ENCODE measurements at regions not wholly inside any gene's neighbourhood (a gene's known extent, or its start where the extent isn't known, plus 50 kb on each side); places are given as distances from the start of the nearest gene placed in this dataset.
"Not testable (repeated sequence)": the region's sequence is repeated elsewhere in the genome, so short reads cannot be mapped to it uniquely, and the experiment has no call there.

DNA sequence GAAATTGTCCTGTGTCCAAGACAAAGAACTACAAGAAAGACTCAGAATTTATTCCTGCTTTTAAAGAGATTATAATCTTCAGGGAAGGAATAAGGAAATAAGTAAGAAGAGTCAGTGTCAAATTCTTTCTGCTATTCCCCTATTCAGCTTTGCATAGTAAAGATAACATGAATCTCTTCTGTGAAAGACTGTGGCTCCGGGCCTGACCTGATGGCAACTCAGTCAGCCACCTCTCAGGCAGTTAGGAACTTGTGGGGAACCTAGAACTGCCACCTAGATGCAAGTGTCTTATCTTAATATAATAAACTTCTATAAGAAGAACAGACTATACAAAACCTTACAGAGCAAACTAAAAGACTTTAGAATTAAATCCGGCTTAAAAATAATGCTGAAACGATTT is 382.0 kb downstream of the RAD51AP2 start:
- no peaks in the 10 kb centered on the region for H3K4me1 ChIP-seq
- no peak overlapping the region for H3K4me3 ChIP-seq
- H3K27ac ChIP-seq, result no peak overlapping the region
- WGBS, result 53% methylated on average over 3 of the region's 3 CpGs
- DNase-seq (ENCODE audit: low spot score in 2 of 2), result no peak
- no peaks in the 10 kb centered on the region for H3K27me3 ChIP-seq
- H3K9me3 ChIP-seq, result no peaks in the 10 kb centered on the region
- TF ChIP-seq EP300 (IDR thresholded peaks at IDR 0.05) (no peak), POLR2AphosphoS5 (IDR thresholded peaks at IDR 0.05) (no peak), POLR2A (IDR thresholded peaks at IDR 0.05) (no peak)
- TF ChIP-seq, protein P1, sequence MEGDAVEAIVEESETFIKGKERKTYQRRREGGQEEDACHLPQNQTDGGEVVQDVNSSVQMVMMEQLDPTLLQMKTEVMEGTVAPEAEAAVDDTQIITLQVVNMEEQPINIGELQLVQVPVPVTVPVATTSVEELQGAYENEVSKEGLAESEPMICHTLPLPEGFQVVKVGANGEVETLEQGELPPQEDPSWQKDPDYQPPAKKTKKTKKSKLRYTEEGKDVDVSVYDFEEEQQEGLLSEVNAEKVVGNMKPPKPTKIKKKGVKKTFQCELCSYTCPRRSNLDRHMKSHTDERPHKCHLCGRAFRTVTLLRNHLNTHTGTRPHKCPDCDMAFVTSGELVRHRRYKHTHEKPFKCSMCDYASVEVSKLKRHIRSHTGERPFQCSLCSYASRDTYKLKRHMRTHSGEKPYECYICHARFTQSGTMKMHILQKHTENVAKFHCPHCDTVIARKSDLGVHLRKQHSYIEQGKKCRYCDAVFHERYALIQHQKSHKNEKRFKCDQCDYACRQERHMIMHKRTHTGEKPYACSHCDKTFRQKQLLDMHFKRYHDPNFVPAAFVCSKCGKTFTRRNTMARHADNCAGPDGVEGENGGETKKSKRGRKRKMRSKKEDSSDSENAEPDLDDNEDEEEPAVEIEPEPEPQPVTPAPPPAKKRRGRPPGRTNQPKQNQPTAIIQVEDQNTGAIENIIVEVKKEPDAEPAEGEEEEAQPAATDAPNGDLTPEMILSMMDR (IDR thresholded peaks at IDR 0.05), result no peak
- H3K36me3 ChIP-seq, result no peaks in the 10 kb centered on the region

DNA sequence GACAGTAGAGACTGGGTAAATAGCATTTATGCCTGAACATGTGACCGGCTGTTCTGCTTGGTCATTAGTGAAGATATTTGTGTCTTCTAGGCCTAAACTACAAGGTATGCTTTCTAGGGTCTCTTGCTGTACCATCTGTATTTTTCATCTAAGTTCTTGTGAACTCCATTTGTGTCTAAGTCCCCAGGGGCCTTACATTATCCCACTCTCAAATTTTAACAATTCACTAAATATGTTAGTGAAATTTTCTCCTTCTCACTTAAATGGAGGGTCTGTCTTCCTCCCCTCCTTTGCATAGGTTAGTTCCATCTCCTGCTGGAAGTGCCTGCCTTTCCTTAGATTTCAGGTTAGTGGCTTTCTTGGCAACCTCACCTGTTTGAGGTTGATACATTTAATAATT is 382.6 kb downstream of the RAD51AP2 start:
- no peak for DNase-seq (ENCODE audit: low spot score in 2 of 2)
- H3K27ac ChIP-seq, result no peak overlapping the region
- 96% methylated on average over 1 of the region's 1 CpG for WGBS
- no peaks in the 10 kb centered on the region for H3K27me3 ChIP-seq
- no peaks in the 10 kb centered on the region for H3K9me3 ChIP-seq
- H3K4me3 ChIP-seq, result no peak overlapping the region
- H3K36me3 ChIP-seq, result no peaks in the 10 kb centered on the region
- H3K4me1 ChIP-seq, result no peaks in the 10 kb centered on the region
- no peak for TF ChIP-seq POLR2AphosphoS5 (IDR thresholded peaks at IDR 0.05)
- no peak for TF ChIP-seq EP300 (IDR thresholded peaks at IDR 0.05)
- TF ChIP-seq, protein P1 (IDR thresholded peaks at IDR 0.05), result no peak
- TF ChIP-seq POLR2A (IDR thresholded peaks at IDR 0.05), result no peak

GRCh38 chr2:17133052-17133671 is 385.1 kb downstream of the RAD51AP2 start:
- no peak overlapping the region for H3K27ac ChIP-seq
- H3K27me3 ChIP-seq, result no peaks in the 10 kb centered on the region
- H3K4me3 ChIP-seq, result no peak overlapping the region
- DNase-seq (ENCODE audit: low spot score in 2 of 2), result no peak
- no peaks in the 10 kb centered on the region for H3K36me3 ChIP-seq
- H3K4me1 ChIP-seq, result no peaks in the 10 kb centered on the region
- H3K9me3 ChIP-seq, result no peaks in the 10 kb centered on the region
- 86% methylated on average over 6 of the region's 6 CpGs for WGBS
- TF ChIP-seq POLR2A (IDR thresholded peaks at IDR 0.05), result no peak
- TF ChIP-seq POLR2AphosphoS5 (IDR thresholded peaks at IDR 0.05), result no peak
- TF ChIP-seq EP300 (IDR thresholded peaks at IDR 0.05), result no peak
- TF ChIP-seq, protein P1 (IDR thresholded peaks at IDR 0.05), result no peak

DNA sequence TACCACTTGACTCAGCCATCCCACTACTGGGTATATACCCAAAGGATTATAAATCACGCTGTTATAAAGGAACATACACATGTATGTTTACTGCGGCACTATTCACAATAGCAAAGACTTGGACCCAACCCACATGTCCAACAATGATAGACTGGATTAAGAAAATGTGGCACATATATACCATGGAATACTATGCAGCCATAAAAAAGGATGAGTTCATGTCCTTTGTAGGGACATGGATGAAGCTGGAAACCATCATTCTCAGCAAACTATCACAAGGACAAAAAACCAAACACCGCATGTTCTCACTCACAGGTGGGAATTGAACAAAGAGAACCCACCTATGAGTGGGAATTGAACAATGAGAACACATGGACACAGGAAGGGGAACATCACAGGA is 387.6 kb downstream of the RAD51AP2 start:
- not testable (repeated sequence) for H3K27ac ChIP-seq; H3K36me3 ChIP-seq; DNase-seq (ENCODE audit: low spot score in 2 of 2); H3K9me3 ChIP-seq; H3K4me1 ChIP-seq; H3K27me3 ChIP-seq; H3K4me3 ChIP-seq
- 93% methylated on average over 3 of the region's 3 CpGs for WGBS

DNA sequence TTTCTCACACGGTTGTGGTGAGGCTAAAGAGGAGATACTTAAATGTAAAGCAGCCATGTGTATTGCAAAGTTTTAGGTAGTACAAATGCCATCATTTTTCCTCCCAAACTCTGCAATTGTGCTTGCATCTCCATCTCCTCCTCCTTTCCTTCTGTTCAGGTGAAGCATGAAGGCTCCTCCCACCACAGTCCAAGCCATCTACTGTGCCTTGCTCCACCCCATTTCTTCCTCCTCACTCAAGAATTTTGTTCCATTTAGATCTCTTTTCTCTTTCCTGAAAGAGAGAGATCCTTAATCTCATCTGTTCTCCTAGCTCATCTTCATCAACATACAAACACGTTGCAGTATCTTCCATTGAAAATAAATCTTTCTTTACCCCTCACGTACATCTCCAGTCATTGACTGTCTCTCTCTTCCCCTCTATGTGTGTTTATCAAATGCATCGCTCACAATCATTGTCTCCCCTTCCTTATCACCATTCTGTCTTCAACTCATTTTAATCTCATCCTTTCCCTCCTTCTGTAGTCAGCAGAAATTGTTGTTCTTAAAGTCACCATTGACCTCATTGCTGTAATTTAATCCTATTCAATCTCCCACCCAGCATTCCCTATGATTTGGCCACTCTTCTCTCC is 392.1 kb downstream of the RAD51AP2 start:
- Histone ChIP-seq H3K4me3 (no peak overlapping the region), H3K4me1 (no peaks in the 10 kb centered on the region), H3K9me3 (no peaks in the 10 kb centered on the region), H3K27me3 (no peaks in the 10 kb centered on the region), H3K27ac (no peak overlapping the region), H3K36me3 (no peaks in the 10 kb centered on the region)
- 73% methylated on average over 4 of the region's 4 CpGs for WGBS
- no peak for DNase-seq (ENCODE audit: low spot score in 2 of 2)
- TF ChIP-seq EP300 (IDR thresholded peaks at IDR 0.05) (no peak), POLR2AphosphoS5 (IDR thresholded peaks at IDR 0.05) (no peak), POLR2A (IDR thresholded peaks at IDR 0.05) (no peak)
- TF ChIP-seq, protein P1 (IDR thresholded peaks at IDR 0.05), result no peak

All from suprapubic skin (tissue), 4 donors.